ENCODE measurements at regions not wholly inside any gene's neighbourhood (a gene's known extent, or its start where the extent isn't known, plus 50 kb on each side); places are given as distances from the start of the nearest gene placed in this dataset.
"Not testable (repeated sequence)": the region's sequence is repeated elsewhere in the genome, so short reads cannot be mapped to it uniquely, and the experiment has no call there.

- DNase-seq (ENCODE audit: low read depth, low spot score) = no peak
Observed at GRCh38 chr18:42474577-42474976, 519.5 kb downstream of the PIK3C3 start.

- DNase-seq (ENCODE audit: low read depth, low spot score) = no peak
Observed at GRCh38 chr18:42475157-42475556, 520.1 kb downstream of the PIK3C3 start.

GRCh38 chr18:42477267-42477666, 522.2 kb downstream of the PIK3C3 start:
- DNase-seq (ENCODE audit: low read depth, low spot score) = no peak

- DNase-seq (ENCODE audit: low read depth, low spot score) = no peak
Observed at GRCh38 chr18:42480441-42480840, 525.4 kb downstream of the PIK3C3 start.

- DNase-seq (ENCODE audit: low read depth, low spot score) = no peak
Observed at GRCh38 chr18:42484648-42485047, 529.6 kb downstream of the PIK3C3 start.

GRCh38 chr18:42486271-42486670, 531.2 kb downstream of the PIK3C3 start:
- no peak for DNase-seq (ENCODE audit: low read depth, low spot score)

- DNase-seq (ENCODE audit: low read depth, low spot score) = no peak
Observed at GRCh38 chr18:42508683-42509296, 553.8 kb downstream of the PIK3C3 start.

GRCh38 chr18:42509750-42510415, 554.8 kb downstream of the PIK3C3 start:
- DNase-seq (ENCODE audit: low read depth, low spot score) = no peak

- no peak for DNase-seq (ENCODE audit: low read depth, low spot score)
Observed at GRCh38 chr18:42510540-42510939, 555.5 kb downstream of the PIK3C3 start.

- DNase-seq (ENCODE audit: low read depth, low spot score) = no peak
Observed at GRCh38 chr18:42513441-42513840, 558.4 kb downstream of the PIK3C3 start.

- DNase-seq (ENCODE audit: low read depth, low spot score) = no peak
Observed at GRCh38 chr18:42514512-42514911, 559.5 kb downstream of the PIK3C3 start.

- no peak for DNase-seq (ENCODE audit: low read depth, low spot score)
Observed at GRCh38 chr18:42517896-42518295, 562.9 kb downstream of the PIK3C3 start.

GRCh38 chr18:42518331-42518730, 563.3 kb downstream of the PIK3C3 start:
- not testable (repeated sequence) for DNase-seq (ENCODE audit: low read depth, low spot score)

GRCh38 chr18:42520138-42520537, 565.1 kb downstream of the PIK3C3 start:
- no peak for DNase-seq (ENCODE audit: low read depth, low spot score)

GRCh38 chr18:42525905-42526304, 570.9 kb downstream of the PIK3C3 start:
- no peak for DNase-seq (ENCODE audit: low read depth, low spot score)

- DNase-seq (ENCODE audit: low read depth, low spot score) = no peak
Observed at GRCh38 chr18:42527766-42528165, 572.7 kb downstream of the PIK3C3 start.

GRCh38 chr18:42530276-42530675, 575.2 kb downstream of the PIK3C3 start:
- DNase-seq (ENCODE audit: low read depth, low spot score) = no peak

GRCh38 chr18:42532119-42532518, 577.1 kb downstream of the PIK3C3 start:
- DNase-seq (ENCODE audit: low read depth, low spot score) = no peak

- peak; percentile 8 for DNase-seq (ENCODE audit: low read depth, low spot score)
Observed at GRCh38 chr18:42533009-42533575, 578.1 kb downstream of the PIK3C3 start.

GRCh38 chr18:42533616-42534015, 578.6 kb downstream of the PIK3C3 start:
- DNase-seq (ENCODE audit: low read depth, low spot score) = no peak

GRCh38 chr18:42534313-42534712, 579.3 kb downstream of the PIK3C3 start:
- DNase-seq (ENCODE audit: low read depth, low spot score) = no peak

- no peak for DNase-seq (ENCODE audit: low read depth, low spot score)
Observed at GRCh38 chr18:42536442-42536841, 579.0 kb downstream of the RIT2 start.

- DNase-seq (ENCODE audit: low read depth, low spot score) = no peak
Observed at GRCh38 chr18:42537291-42537690, 578.2 kb downstream of the RIT2 start.
